ENCODE measurements at regions not wholly inside any gene's neighbourhood (a gene's known extent, or its start where the extent isn't known, plus 50 kb on each side); places are given as distances from the start of the nearest gene placed in this dataset.

GRCh38 chr5:129199308-129199707 is 104.8 kb downstream of the ISOC1 start:
- TF ChIP-seq RAD21 (IDR thresholded peaks at IDR 0.05), result no peak
- TF ChIP-seq HNF4G (IDR thresholded peaks at IDR 0.05), result no peak
- TF ChIP-seq EGR1 (IDR thresholded peaks at IDR 0.05; ENCODE audit: low read depth in 2 of 2), result no peak
- TF ChIP-seq, protein P1, sequence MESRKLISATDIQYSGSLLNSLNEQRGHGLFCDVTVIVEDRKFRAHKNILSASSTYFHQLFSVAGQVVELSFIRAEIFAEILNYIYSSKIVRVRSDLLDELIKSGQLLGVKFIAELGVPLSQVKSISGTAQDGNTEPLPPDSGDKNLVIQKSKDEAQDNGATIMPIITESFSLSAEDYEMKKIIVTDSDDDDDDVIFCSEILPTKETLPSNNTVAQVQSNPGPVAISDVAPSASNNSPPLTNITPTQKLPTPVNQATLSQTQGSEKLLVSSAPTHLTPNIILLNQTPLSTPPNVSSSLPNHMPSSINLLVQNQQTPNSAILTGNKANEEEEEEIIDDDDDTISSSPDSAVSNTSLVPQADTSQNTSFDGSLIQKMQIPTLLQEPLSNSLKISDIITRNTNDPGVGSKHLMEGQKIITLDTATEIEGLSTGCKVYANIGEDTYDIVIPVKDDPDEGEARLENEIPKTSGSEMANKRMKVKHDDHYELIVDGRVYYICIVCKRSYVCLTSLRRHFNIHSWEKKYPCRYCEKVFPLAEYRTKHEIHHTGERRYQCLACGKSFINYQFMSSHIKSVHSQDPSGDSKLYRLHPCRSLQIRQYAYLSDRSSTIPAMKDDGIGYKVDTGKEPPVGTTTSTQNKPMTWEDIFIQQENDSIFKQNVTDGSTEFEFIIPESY (IDR thresholded peaks at IDR 0.05), result no peak
- no peak for TF ChIP-seq FOXA1 (IDR thresholded peaks at IDR 0.05)
- TF ChIP-seq, protein P2, sequence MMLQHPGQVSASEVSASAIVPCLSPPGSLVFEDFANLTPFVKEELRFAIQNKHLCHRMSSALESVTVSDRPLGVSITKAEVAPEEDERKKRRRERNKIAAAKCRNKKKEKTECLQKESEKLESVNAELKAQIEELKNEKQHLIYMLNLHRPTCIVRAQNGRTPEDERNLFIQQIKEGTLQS (IDR thresholded peaks at IDR 0.05), result no peak
- TF ChIP-seq RXRA (IDR thresholded peaks at IDR 0.05), result no peak
- TF ChIP-seq FOXA2 (IDR thresholded peaks at IDR 0.05), result no peak
- no peak for TF ChIP-seq TAF1 (conservative IDR thresholded peaks at IDR 0.05)
- TF ChIP-seq GABPA (IDR thresholded peaks at IDR 0.05 in 1 of 2, conservative IDR thresholded peaks at IDR 0.05 in 1 of 2), result no peak
- TF ChIP-seq JUND (IDR thresholded peaks at IDR 0.05), result no peak
- 76% methylated on average over 3 of the region's 3 CpGs for WGBS
- H3K4me3 ChIP-seq (ENCODE audit: low read depth in 1 of 3, low read length in 3 of 3), result no peak overlapping the region
- no peaks in the 10 kb centered on the region for H3K4me1 ChIP-seq (ENCODE audit: control insufficient read depth in 4 of 4, insufficient read depth in 4 of 4, low read length in 3 of 4)
- H3K27ac ChIP-seq (ENCODE audit: low read depth in 1 of 2, low read length in 2 of 2), result no peak overlapping the region
- DNase-seq (ENCODE audit: low spot score), result no peak
- no peaks in the 10 kb centered on the region for H3K36me3 ChIP-seq (ENCODE audit: control insufficient read depth in 4 of 4, insufficient read depth in 3 of 4, low read depth in 1 of 4, low read length in 3 of 4)
- H3K27me3 ChIP-seq (ENCODE audit: control insufficient read depth in 4 of 4, insufficient read depth in 4 of 4, low read length in 3 of 4), result no peaks in the 10 kb centered on the region
- H3K9ac ChIP-seq (ENCODE audit: low read depth in 1 of 2, low read length in 2 of 2), result no peak overlapping the region
- no peaks in the 10 kb centered on the region for H3K9me3 ChIP-seq (ENCODE audit: control insufficient read depth in 4 of 4, low read length in 3 of 4)

DNA sequence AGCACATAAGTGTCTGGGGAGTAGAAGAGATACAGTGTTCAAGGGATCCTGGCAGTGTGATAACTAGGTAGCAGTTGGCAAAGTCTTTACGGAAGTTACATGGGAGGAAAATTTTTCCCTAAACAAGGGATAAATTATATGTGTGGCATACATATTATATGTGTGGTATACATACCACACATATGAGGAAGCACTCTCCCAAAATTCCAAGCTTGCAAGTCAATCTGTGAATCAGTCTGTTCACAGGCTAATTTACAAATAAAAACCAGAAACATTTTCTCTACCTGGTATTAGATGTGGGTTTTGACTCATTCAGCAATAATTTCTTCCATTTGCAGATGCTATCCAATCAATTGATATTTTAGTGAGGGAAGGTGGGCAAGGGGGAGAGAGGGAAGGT is 110.0 kb downstream of the ISOC1 start:
- Histone ChIP-seq H3K9me3 (ENCODE audit: control insufficient read depth in 4 of 4, low read length in 3 of 4) (no peaks in the 10 kb centered on the region), H3K9ac (ENCODE audit: low read depth in 1 of 2, low read length in 2 of 2) (no peak overlapping the region), H3K36me3 (ENCODE audit: control insufficient read depth in 4 of 4, insufficient read depth in 3 of 4, low read depth in 1 of 4, low read length in 3 of 4) (no peaks in the 10 kb centered on the region), H3K4me1 (ENCODE audit: control insufficient read depth in 4 of 4, insufficient read depth in 4 of 4, low read length in 3 of 4) (no peaks in the 10 kb centered on the region), H3K27ac (ENCODE audit: low read depth in 1 of 2, low read length in 2 of 2) (no peak overlapping the region), H3K4me3 (ENCODE audit: low read depth in 1 of 3, low read length in 3 of 3) (no peak overlapping the region), H3K27me3 (ENCODE audit: control insufficient read depth in 4 of 4, insufficient read depth in 4 of 4, low read length in 3 of 4) (no peaks in the 10 kb centered on the region)
- WGBS, result 93% methylated on average over 1 of the region's 1 CpG
- TF ChIP-seq, protein P1 (IDR thresholded peaks at IDR 0.05), result no peak
- no peak for TF ChIP-seq REST (IDR thresholded peaks at IDR 0.05)
- TF ChIP-seq RAD21 (IDR thresholded peaks at IDR 0.05), result no peak
- no peak for TF ChIP-seq GABPA (IDR thresholded peaks at IDR 0.05 in 1 of 2, conservative IDR thresholded peaks at IDR 0.05 in 1 of 2)
- TF ChIP-seq NR2F2 (IDR thresholded peaks at IDR 0.05), result no peak
- no peak for TF ChIP-seq TAF1 (conservative IDR thresholded peaks at IDR 0.05)
- TF ChIP-seq SP1 (IDR thresholded peaks at IDR 0.05), result no peak
- TF ChIP-seq, protein P2 (IDR thresholded peaks at IDR 0.05), result no peak
- no peak for TF ChIP-seq MAX (IDR thresholded peaks at IDR 0.05)
- no peak for TF ChIP-seq HNF4G (IDR thresholded peaks at IDR 0.05)
- TF ChIP-seq YY1 (IDR thresholded peaks at IDR 0.05), result no peak
- no peak for TF ChIP-seq HNF4A (conservative IDR thresholded peaks at IDR 0.05)
- TF ChIP-seq RXRA (IDR thresholded peaks at IDR 0.05), result no peak
- no peak for TF ChIP-seq FOXA1 (IDR thresholded peaks at IDR 0.05)
- no peak for TF ChIP-seq FOXA2 (IDR thresholded peaks at IDR 0.05)
- TF ChIP-seq JUND (IDR thresholded peaks at IDR 0.05), result no peak
- no peak for TF ChIP-seq EGR1 (IDR thresholded peaks at IDR 0.05; ENCODE audit: low read depth in 2 of 2)
- TF ChIP-seq, protein P3, sequence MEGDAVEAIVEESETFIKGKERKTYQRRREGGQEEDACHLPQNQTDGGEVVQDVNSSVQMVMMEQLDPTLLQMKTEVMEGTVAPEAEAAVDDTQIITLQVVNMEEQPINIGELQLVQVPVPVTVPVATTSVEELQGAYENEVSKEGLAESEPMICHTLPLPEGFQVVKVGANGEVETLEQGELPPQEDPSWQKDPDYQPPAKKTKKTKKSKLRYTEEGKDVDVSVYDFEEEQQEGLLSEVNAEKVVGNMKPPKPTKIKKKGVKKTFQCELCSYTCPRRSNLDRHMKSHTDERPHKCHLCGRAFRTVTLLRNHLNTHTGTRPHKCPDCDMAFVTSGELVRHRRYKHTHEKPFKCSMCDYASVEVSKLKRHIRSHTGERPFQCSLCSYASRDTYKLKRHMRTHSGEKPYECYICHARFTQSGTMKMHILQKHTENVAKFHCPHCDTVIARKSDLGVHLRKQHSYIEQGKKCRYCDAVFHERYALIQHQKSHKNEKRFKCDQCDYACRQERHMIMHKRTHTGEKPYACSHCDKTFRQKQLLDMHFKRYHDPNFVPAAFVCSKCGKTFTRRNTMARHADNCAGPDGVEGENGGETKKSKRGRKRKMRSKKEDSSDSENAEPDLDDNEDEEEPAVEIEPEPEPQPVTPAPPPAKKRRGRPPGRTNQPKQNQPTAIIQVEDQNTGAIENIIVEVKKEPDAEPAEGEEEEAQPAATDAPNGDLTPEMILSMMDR (IDR thresholded peaks at IDR 0.05; ENCODE audit: low read depth, low read length, missing input control), result no peak
- no peak for DNase-seq (ENCODE audit: low spot score)
